ENCODE measurements at regions not wholly inside any gene's neighbourhood (a gene's known extent, or its start where the extent isn't known, plus 50 kb on each side); places are given as distances from the start of the nearest gene placed in this dataset.

GRCh38 chr6:134676307-134677281 is 273.3 kb downstream of the ALDH8A1 start:
- H3K9me3 ChIP-seq, result no peaks in the 10 kb centered on the region
- TF ChIP-seq, protein P1, sequence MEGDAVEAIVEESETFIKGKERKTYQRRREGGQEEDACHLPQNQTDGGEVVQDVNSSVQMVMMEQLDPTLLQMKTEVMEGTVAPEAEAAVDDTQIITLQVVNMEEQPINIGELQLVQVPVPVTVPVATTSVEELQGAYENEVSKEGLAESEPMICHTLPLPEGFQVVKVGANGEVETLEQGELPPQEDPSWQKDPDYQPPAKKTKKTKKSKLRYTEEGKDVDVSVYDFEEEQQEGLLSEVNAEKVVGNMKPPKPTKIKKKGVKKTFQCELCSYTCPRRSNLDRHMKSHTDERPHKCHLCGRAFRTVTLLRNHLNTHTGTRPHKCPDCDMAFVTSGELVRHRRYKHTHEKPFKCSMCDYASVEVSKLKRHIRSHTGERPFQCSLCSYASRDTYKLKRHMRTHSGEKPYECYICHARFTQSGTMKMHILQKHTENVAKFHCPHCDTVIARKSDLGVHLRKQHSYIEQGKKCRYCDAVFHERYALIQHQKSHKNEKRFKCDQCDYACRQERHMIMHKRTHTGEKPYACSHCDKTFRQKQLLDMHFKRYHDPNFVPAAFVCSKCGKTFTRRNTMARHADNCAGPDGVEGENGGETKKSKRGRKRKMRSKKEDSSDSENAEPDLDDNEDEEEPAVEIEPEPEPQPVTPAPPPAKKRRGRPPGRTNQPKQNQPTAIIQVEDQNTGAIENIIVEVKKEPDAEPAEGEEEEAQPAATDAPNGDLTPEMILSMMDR (IDR thresholded peaks at IDR 0.05), result no peak
- TF ChIP-seq POLR2A (IDR thresholded peaks at IDR 0.05), result no peak
- no peaks in the 10 kb centered on the region for H3K4me1 ChIP-seq
- no peak overlapping the region for H3K4me3 ChIP-seq
- DNase-seq (no peak), ATAC-seq (no peak)
- intact Hi-C loops (cut with DNase I), result no loop called here
- no peaks in the 10 kb centered on the region for H3K36me3 ChIP-seq
- H3K27ac ChIP-seq, result no peak overlapping the region
- H3K27me3 ChIP-seq, result no peaks in the 10 kb centered on the region
- WGBS (ENCODE audit: insufficient coverage, low coverage, low lambda C conversion rate, missing lambda C conversion rate), result 82% methylated on average over 6 of the region's 6 CpGs

GRCh38 chr6:134675110-134676054 is 274.5 kb downstream of the ALDH8A1 start:
- ATAC-seq, result no peak
- intact Hi-C loops (cut with DNase I), result no loop called here
- Histone ChIP-seq H3K9me3 (no peaks in the 10 kb centered on the region), H3K27me3 (no peaks in the 10 kb centered on the region), H3K27ac (no peak overlapping the region), H3K4me3 (no peak overlapping the region), H3K4me1 (no peaks in the 10 kb centered on the region), H3K36me3 (no peaks in the 10 kb centered on the region)
- no peak for TF ChIP-seq POLR2A (IDR thresholded peaks at IDR 0.05)
- TF ChIP-seq, protein P1 (IDR thresholded peaks at IDR 0.05), result no peak
- no peak for DNase-seq
- WGBS (ENCODE audit: insufficient coverage, low coverage, low lambda C conversion rate, missing lambda C conversion rate), result 88% methylated on average over 10 of the region's 11 CpGs

GRCh38 chr6:134674562-134674961 is 275.3 kb downstream of the ALDH8A1 start:
- 65% methylated on average over 2 of the region's 2 CpGs for WGBS (ENCODE audit: insufficient coverage, low coverage, low lambda C conversion rate, missing lambda C conversion rate)
- DNase-seq (no peak), ATAC-seq (peak in 1 of 4 donors; percentile 18)
- Histone ChIP-seq H3K4me1 (no peaks in the 10 kb centered on the region), H3K27me3 (no peaks in the 10 kb centered on the region), H3K27ac (no peak overlapping the region), H3K9me3 (no peaks in the 10 kb centered on the region), H3K4me3 (no peak overlapping the region), H3K36me3 (no peaks in the 10 kb centered on the region)
- TF ChIP-seq, protein P1 (IDR thresholded peaks at IDR 0.05), result no peak
- TF ChIP-seq POLR2A (IDR thresholded peaks at IDR 0.05), result no peak
- intact Hi-C loops (cut with DNase I), result no loop called here

GRCh38 chr6:134669485-134669884 is 280.4 kb downstream of the ALDH8A1 start:
- Histone ChIP-seq H3K9me3 (no peaks in the 10 kb centered on the region), H3K4me3 (no peak overlapping the region), H3K27me3 (no peaks in the 10 kb centered on the region), H3K27ac (no peak overlapping the region), H3K4me1 (no peaks in the 10 kb centered on the region), H3K36me3 (no peaks in the 10 kb centered on the region)
- intact Hi-C loops (cut with DNase I), result no loop called here
- TF ChIP-seq, protein P1 (IDR thresholded peaks at IDR 0.05), result no peak
- TF ChIP-seq POLR2A (IDR thresholded peaks at IDR 0.05), result no peak
- ATAC-seq, result peak in 1 of 4 donors; percentile 18
- no peak for DNase-seq

All from right lobe of liver (tissue), 6 donors.